ENCODE measurements at regions not wholly inside any gene's neighbourhood (a gene's known extent, or its start where the extent isn't known, plus 50 kb on each side); places are given as distances from the start of the nearest gene placed in this dataset.
"Not testable (repeated sequence)": the region's sequence is repeated elsewhere in the genome, so short reads cannot be mapped to it uniquely, and the experiment has no call there.

GRCh38 chr10:30560326-30560725 lies 69.2 kb downstream of the LYZL2 start:
- DNase-seq: no peak

DNA sequence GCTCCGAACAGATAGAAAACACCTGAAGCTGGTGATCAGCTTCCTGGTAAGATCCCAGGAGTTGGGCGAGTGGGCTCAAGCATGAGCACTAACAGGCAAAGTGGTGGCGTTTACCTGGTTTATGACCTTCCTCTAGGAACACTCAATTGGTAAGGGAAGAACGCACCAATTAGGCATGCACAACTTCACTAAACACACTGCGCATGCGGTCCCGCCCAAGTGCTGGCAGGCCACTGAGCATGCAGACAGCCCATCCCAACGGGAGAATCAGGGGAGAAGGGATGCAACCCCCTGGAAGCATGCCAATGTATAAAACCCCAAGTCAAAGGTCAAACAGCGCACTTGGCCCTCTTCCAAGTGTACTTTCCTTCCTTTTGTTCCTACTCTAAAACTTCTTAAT lies 70.4 kb downstream of the LYZL2 start:
- no peak for DNase-seq

GRCh38 chr10:30558411-30558810 lies 71.1 kb downstream of the LYZL2 start:
- DNase-seq: no peak

DNA sequence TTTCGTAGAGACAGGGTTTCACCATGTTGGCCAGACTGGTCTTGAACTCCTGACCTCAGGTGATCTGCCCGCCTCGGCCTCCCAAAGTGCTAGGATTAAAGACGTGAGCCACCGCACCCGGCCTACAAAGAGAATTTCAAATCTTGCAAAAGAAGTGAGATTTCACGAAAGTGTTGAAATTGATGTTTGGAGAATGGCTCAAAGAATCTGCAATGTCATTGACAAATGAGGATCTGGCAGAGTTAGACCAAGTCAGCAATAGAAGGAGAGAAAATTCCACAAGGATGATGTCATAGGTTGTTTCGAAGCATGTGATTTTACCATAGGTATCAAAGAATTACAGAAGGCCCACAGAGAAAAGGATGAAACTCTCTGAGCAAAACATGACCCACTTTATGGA lies 71.7 kb downstream of the LYZL2 start:
- DNase-seq: no peak

DNA sequence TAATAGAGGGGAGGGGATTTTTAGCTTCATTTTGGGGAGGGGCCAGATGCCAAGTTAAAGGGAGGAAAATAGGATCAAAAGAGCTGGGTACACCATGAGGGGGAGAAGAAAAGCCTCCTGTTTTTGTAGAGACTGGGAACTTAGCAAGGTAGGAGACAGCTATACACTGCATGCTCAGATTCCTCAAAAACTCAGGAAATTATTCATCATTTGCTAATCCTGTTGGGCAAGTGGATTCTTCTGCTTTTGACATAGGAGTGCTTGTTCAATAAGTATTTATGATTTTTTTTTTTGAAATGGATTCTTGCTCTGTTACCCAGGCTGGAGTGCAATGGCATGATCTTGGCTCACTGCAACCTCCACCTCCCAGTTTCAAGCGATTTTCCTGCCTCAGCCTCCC lies 73.4 kb downstream of the LYZL2 start:
- no peak for DNase-seq

DNA sequence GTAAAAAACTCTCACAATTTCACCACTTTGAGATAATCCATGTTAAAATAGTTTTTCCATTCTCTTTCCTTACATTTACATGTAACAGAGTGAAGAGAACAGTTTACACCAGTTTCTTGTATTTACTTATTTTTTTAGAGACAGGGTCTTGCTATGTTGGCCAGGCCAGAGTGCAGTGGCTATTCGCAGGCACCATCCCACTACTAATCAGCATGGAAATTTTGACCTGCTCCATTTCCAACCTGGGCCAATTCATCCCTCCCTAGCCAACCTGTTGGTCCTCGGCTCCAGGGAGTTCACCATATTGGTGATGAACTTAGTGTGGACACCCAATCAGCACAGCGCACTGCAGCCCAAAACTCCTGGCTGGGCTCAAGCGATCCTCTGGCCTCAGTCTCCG lies 74.1 kb downstream of the LYZL2 start:
- DNase-seq: no peak

DNA sequence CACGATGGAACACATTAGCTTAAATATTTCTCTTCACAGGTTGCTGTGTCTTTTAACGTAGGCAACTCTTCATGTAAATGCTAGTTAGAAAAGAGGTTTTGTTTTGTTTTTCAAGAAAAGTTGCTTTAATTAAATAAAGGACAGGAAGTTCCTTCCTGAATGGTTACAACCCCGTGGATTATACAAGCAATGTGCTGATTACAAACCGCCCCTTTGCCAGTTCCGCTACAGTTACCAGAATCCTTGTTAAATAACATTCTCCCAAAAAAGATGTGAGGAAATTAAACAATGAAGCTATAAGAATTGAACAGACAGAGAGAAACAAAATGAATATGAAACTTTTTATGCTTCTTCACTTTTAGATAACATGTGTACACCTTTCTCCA lies 75.1 kb downstream of the LYZL2 start:
- no peak for DNase-seq

DNA sequence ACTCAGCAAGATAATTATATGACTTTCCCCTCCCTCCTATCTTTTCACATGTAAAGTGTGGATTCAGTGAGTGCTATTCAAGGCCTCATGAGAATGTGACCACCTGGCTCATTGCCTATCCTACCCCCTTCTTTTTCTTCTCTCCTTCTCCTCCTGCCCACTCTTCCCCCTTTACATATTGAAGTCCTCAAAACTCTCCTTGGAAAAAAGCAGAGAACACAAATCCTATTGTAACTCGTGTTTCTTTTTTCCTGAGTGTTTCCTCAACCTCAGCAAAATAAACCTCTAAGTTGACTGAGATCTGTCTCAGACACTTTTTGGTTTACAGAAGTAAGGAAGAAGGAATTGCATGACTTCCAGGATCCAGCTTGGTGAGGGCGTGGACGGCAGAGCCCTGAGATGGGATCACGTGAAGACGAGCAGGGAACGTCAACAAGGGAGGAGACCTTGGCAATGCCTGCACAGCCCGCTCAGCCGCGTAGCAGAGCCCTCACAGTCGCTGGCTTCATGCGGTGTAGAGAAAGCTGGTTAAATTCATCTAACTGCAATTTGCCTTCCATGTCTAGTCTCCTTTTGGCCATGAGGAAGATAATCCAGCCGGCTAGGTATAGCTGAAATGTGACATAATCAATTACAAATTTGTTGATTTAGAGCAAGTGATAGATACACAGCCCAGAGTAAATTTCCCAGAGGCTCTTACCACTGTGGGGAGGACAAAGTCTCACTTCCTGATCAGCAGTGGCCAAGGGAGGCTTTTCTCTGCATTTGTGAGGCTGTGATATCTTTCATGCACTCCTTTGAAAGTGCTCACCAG lies 75.7 kb downstream of the LYZL2 start:
- DNase-seq: peak; percentile 71

- no peak for DNase-seq
These were observed 76.4 kb downstream of the LYZL2 start for GRCh38 chr10:30553018-30553625.

DNA sequence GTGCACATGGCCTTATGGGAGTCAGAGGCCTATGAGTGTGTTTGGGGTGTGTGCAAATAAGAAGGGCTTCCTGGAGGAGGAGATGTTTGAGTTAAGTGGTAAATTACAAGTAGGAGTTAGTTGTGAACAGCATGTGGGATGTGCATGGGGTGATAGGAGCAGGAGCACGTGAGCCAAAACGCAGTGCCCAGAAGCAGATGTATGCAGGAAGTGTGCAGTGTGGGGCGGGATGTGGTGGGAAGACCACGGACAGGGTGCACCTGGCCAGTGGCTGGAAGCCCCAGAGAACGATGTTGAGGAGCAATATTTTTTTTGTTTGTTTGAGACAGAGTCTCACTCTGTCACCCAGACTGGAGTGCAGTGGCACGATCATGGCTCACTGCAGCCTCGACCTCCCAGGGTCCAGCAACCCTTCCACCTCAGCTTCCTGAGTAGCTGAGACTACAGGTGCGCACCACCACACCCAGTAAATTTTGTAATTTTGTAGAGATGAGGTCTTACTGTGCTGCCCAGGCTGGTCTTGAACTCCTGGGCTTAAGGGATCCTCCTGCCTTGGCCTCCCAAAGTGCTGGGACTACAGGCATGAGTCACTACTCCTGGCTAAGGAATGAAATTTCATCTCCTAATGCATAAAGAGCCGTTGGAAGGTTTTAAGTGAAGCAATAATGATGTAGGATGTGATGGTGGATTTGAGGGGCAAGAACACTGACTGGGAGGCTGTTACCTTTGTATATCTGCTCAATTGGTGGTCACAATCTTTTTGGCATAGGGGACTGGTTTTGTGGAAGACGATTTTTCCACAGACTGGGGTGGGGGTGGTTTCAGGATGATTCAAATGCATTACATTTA lies 78.4 kb downstream of the LYZL2 start:
- no peak for DNase-seq

DNA sequence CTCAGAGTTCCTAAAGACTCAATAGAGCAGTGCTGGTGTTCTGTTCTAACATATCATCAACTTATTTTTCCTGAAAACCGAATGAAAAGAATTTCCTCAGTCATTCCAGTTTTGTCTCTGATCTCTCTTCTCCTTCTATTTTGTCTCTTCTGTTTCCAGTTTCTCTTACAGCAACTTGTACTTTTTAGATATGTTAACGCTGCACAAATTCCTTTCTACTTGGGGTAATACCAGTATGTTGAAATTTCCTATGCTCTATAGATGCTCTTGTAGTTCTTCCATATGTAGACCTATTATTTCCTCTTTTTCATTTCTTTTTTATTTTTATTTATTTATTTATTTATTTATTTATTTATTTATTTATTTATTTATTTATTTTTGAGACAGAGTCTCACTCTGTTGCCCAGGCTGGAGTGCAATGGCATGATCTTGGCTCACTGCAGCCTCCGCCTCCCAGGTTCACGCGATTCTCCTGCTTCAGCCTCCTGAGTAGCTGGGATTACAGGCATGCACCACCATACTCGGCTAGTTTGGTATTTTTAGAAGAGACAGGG lies 80.3 kb downstream of the LYZL2 start:
- not testable (repeated sequence) for DNase-seq

GRCh38 chr10:30546511-30546910 lies 83.0 kb downstream of the LYZL2 start:
- no peak for DNase-seq

DNA sequence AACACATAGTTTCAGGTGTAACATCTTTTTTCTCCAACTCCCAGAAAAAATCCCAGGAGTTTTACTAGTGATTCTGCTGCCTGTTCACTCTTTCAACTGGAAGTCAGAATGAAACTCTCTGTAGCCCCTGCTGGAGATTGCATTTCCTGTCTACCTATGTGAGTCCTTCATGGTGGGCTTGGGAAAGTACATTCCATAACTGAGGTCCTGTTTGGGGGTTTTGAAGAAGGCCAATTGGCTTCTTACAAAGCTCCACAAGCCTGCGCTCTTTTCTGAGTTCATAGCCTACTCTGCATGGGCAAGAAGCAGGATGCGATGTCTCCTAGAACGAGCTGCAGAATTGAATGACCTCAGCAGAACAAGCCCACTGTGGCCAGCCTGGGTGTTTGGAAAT lies 86.7 kb downstream of the LYZL2 start:
- no peak for DNase-seq

GRCh38 chr10:30542001-30542894 lies 87.3 kb downstream of the LYZL2 start:
- DNase-seq: no peak

DNA sequence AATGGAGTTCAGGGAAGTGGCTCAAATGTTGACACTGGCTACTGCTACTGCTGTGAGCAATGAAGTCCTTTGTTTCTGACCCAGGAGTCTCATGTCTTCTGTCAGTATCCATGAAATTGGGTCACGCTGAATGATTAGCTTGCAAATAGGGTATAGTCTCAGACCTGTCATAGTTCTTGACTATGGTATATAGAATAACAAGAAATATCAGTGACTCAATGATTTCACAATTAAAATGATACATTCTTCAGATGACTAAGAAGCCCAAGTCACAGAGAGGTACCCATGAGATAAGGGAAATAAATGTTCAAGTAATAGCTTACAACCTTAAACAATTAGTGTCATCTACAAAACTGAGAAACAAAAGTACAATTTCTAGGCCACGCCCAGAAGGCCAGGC lies 89.3 kb downstream of the LYZL2 start:
- no peak for DNase-seq

- DNase-seq: no peak
These were observed 91.5 kb downstream of the LYZL2 start for GRCh38 chr10:30538086-30538485.

DNA sequence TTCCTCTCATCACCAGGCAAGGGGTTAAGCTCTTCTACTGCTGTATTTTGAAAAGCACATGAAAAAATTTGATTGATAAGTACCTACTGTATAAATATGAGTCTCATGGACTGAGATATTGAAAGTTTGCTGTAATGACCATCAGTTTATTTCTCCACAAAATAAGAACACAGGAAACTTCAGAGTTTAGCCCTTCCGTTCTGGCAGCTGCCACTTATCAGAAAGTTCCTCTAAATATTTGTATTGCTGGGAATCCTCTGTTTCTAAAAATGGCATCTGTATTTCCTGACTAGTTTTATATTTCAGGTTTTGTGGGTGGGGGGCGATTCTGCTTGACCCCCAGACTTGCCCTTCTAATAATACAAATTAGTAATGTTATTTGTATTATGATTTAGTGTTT lies 92.0 kb downstream of the LYZL2 start:
- no peak for DNase-seq

DNA sequence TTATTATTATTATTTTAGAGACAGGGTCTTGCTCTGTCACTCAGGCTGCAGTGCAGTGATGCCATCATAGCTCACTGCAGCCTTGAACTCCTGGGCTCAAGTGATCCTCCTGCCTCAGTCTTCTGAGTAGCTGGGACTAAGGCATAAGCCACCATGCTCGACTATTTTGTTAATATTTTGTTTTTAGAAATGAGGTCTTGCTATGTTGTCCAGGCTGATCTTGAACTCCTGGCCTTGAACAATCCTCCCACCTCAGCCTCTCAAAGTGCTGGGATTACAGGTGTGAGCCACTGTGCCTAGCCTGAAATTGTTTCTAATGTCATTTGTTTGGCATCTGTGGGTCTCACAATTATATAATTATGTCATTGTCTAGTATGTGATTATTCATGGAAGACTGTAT lies 92.4 kb downstream of the LYZL2 start:
- DNase-seq: not testable (repeated sequence)

DNA sequence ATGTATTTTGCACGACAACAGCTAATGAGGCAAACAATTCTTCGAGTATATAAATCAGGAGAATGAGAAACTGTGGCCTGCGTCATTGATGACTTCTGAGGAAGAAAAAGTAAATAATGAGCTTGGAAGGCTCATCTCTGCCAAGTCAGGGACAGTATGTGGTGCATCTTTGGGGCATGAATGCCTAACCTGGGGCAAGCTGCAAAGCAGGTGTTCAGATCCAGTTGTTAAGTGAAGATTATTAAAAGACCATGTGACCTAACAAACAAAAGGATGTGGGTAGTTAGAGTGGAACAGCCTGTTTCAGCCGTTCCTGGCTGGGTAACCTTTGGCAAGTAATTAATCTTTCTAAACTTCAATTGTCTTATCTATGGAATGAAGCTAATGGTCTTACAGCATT lies 93.0 kb downstream of the LYZL2 start:
- DNase-seq: no peak

DNA sequence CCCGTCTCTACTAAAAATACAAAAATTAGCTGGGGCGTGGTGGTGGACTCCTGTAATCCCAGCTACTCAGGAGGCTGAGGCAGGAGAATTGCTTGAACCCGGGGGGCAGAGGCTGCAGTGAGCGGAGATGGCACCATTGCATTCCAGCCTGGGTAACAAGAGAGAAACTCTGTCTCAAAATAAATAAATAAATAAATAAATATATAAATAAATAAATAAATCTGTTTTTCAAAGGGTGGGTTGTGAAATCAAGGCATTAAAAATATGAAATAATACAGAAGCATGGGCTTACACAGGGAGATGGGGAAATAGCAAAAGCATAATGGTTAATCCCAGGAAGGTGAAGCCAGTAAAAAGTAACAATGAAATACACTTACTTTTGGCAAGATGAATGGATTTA lies 93.9 kb downstream of the LYZL2 start:
- DNase-seq: no peak

DNA sequence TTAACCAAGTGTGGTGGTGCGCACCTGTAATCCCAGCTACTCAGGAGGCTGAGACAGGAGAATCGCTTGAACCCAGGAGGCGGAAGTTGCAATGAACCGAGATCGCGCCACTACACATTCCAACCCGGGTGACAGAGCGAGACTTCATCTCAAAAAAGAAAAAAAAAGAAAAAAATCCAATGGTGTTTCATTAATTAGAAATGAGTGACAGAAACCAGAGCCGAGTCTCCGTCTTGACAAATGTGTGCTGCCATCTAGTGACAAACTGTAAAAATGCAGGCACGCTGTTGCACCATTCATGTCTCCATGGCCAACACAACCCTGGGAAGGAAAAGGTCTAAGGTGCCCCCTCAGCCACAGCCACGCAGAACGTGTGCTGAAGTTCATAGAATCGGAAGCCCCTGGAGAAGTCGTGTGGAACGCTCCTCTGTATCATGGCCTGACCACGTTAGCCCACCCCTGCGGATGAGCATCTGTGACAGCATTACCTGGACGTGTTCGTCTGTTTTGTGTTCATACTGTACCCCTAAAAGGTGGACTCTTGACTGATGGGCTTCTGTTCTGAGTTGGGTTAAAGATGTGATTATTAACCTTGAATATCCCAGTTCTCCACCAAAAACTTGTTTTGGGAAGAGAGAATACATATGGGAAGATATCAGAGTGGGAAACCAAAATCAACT lies 94.9 kb downstream of the LYZL2 start:
- peak; percentile 65 for DNase-seq

Data from skin of body (tissue), 1 donor.